Breast epithelium (tissue), 3 donors: ENCODE measurements at regions not wholly inside any gene's neighbourhood (a gene's known extent, or its start where the extent isn't known, plus 50 kb on each side); places are given as distances from the start of the nearest gene placed in this dataset.

Experiments used
- CTCF ChIP-seq, 3 donors: fragments of 450-650 bp; IDR thresholded peaks; one replicate each; pipeline ENCODE4 v1.5.1; 2016 to 2017; ENCODE audit warnings: antibody characterized with exemption in 3 of 3, mild to moderate bottlenecking in 3 of 3, moderate library complexity in 3 of 3
- POLR2A ChIP-seq: fragments of 450-650 bp; IDR thresholded peaks from one replicate; pipeline ENCODE4 v1.6.1; 2016; ENCODE audit warnings: antibody characterized with exemption, mild to moderate bottlenecking, moderate library complexity
- POLR2AphosphoS5 ChIP-seq, 3 donors: sonication (generic); formaldehyde crosslinking; IDR thresholded peaks; one replicate each; pipeline ENCODE4 v1.6.1; 2017; ENCODE audit warnings: antibody characterized with exemption in 3 of 3

- TF ChIP-seq CTCF (IDR thresholded peaks at IDR 0.05) (no peak), POLR2A (no peak), POLR2AphosphoS5 (IDR thresholded peaks at IDR 0.05) (no peak)
Measured at GRCh38 chr9:129323376-129323998, 145.4 kb upstream of the IER5L start.
